GM06990 (cell line): ENCODE measurements at regions not wholly inside any gene's neighbourhood (a gene's known extent, or its start where the extent isn't known, plus 50 kb on each side); places are given as distances from the start of the nearest gene placed in this dataset.

Source experiments
- DNase-seq: peaks from one replicate; pipeline ENCODE4 v3.0.0-alpha.2; 2011; ENCODE audit not compliant: insufficient read length; ENCODE audit errors: extremely low read depth
- H3K27me3 ChIP-seq: replicated peaks from 2 replicates; pipeline ENCODE4 v1.6.0; 2011; ENCODE audit warnings: low read length; ENCODE audit not compliant: control insufficient read depth, insufficient read depth
- H3K36me3 ChIP-seq: 2 replicates; pipeline ENCODE4 v1.5.1; 2011; ENCODE audit warnings: low read length; ENCODE audit not compliant: control insufficient read depth, insufficient read depth
- H3K4me3 ChIP-seq: replicated peaks from 2 replicates; pipeline ENCODE4 v1.5.1; 2011; ENCODE audit warnings: low read depth, mild to moderate bottlenecking, control low read depth, low read length
- TF ChIP-seq, protein P1 (sequence below): IDR thresholded peaks from 2 replicates; pipeline ENCODE4 v1.5.1; 2011; ENCODE audit warnings: low read length, control low read depth, mild to moderate bottlenecking, inconsistent platforms; ENCODE audit not compliant: insufficient read depth, poor library complexity, severe bottlenecking

DNA sequence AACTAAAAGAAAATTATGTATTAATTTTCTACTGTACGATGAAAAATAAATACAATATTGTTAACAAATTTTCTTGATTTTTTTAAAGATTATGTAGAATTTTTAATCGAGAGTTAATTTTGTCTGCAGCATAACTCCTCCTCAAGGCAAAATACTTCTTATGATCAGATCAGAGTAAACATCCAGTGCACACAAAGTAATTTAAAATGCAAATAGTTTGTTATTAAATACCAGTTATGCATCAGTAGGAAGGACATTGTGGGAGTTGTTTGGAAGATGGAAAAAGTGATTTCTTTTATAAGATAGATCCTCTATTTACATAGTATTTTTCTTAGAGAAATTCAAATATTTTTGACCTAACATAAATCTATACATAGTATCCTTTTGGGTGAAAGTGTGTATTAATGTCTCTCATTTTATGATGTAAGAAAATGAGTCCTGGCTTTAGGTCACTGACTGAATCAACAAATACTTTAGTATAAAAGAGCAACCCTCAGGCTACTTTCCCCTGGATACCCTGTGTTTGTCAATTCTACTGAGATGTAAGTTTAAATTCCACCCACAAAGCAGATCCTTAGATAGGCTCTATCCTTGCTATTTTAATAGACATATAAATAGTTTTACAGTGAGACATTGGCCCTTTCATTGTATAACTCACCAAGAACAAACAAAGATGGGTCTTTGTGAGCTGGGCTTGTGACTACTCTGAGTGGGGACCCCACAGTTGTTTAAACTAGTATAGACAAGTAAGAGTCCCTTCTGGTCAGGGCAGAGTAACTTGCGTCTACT, 1133.7 kb downstream of the GATA3 start:
- Histone ChIP-seq H3K27me3 (no peaks in the 10 kb centered on the region), H3K4me3 (no peak overlapping the region), H3K36me3 (no peaks in the 10 kb centered on the region)
- TF ChIP-seq, protein P1, sequence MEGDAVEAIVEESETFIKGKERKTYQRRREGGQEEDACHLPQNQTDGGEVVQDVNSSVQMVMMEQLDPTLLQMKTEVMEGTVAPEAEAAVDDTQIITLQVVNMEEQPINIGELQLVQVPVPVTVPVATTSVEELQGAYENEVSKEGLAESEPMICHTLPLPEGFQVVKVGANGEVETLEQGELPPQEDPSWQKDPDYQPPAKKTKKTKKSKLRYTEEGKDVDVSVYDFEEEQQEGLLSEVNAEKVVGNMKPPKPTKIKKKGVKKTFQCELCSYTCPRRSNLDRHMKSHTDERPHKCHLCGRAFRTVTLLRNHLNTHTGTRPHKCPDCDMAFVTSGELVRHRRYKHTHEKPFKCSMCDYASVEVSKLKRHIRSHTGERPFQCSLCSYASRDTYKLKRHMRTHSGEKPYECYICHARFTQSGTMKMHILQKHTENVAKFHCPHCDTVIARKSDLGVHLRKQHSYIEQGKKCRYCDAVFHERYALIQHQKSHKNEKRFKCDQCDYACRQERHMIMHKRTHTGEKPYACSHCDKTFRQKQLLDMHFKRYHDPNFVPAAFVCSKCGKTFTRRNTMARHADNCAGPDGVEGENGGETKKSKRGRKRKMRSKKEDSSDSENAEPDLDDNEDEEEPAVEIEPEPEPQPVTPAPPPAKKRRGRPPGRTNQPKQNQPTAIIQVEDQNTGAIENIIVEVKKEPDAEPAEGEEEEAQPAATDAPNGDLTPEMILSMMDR, result no peak
- DNase-seq, result no peak

DNA sequence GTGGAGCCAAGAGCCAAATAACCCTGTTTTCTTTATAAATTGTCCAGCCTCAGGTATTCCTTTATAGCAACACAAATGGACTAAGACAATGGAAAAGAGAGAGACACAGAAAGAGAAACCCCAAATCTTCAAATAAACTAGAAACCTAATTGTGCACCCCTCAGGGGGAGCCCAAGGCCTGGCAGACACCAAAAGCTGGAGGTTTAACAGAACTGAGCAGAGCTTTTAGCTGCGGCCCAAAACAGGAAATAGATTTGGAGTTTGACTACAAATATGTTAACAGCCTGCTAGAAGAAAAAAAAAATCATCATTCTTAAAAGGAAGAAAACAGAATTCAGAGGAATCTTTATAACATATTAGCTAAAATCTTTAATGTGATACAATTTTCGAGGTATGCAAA, 1135.0 kb downstream of the GATA3 start:
- no peaks in the 10 kb centered on the region for H3K36me3 ChIP-seq
- TF ChIP-seq, protein P1, result no peak
- DNase-seq, result no peak
- no peaks in the 10 kb centered on the region for H3K27me3 ChIP-seq
- no peak overlapping the region for H3K4me3 ChIP-seq

- TF ChIP-seq, protein P1, result no peak
- H3K27me3 ChIP-seq, result no peaks in the 10 kb centered on the region
- H3K4me3 ChIP-seq, result no peak overlapping the region
- no peaks in the 10 kb centered on the region for H3K36me3 ChIP-seq
- no peak for DNase-seq
Measured at GRCh38 chr10:9193120-9193519, 1138.6 kb downstream of the GATA3 start.

- no peaks in the 10 kb centered on the region for H3K36me3 ChIP-seq
- H3K4me3 ChIP-seq, result no peak overlapping the region
- no peak for DNase-seq
- no peaks in the 10 kb centered on the region for H3K27me3 ChIP-seq
- TF ChIP-seq, protein P1, result no peak
Measured at GRCh38 chr10:9195385-9195784, 1140.9 kb downstream of the GATA3 start.

- Histone ChIP-seq H3K4me3 (no peak overlapping the region), H3K27me3 (no peaks in the 10 kb centered on the region), H3K36me3 (no peaks in the 10 kb centered on the region)
- TF ChIP-seq, protein P1, result no peak
- DNase-seq, result no peak
Measured at GRCh38 chr10:9198611-9199010, 1144.1 kb downstream of the GATA3 start.

GRCh38 chr10:9205558-9205957, 1151.1 kb downstream of the GATA3 start:
- no peak for DNase-seq
- H3K27me3 ChIP-seq, result no peaks in the 10 kb centered on the region
- no peak overlapping the region for H3K4me3 ChIP-seq
- no peaks in the 10 kb centered on the region for H3K36me3 ChIP-seq
- TF ChIP-seq, protein P1, result no peak
